ENCODE measurements at regions not wholly inside any gene's neighbourhood (a gene's known extent, or its start where the extent isn't known, plus 50 kb on each side); places are given as distances from the start of the nearest gene placed in this dataset.

DNA sequence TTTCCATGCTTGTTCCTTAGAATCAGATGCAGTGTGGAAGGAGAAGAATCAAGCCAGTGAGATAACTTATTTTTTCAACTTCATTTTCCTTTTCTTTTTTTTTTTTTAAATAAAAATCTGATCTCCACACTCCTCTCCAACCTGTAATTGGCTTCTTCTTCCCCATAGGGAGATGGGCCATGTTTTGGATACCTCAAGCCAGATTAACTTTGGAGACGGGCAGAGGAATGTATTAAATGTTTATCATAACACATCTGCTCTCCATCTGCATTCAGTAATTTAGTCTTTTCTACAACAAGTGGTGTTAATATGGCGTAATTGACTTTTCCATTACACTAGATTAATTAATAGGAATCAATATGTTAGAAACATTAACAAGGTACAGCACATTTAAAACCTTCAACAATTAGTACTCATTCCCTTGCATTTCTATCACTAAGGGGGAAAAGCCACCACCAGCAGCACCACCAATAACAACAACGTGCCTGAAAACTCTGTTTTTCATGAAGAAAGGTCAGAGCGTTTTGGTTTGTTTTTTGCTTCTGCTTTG is 244.1 kb downstream of the MYCN start:
- no peak for TF ChIP-seq SP2 (tag by site-specific recombination; IDR thresholded peaks at IDR 0.05)
- no peak for TF ChIP-seq ZNF350 (tag by site-specific recombination; IDR thresholded peaks at IDR 0.05)
- TF ChIP-seq ZNF174 (tag by site-specific recombination; IDR thresholded peaks at IDR 0.05): no peak
- no peak for TF ChIP-seq ZNF843 (tag by site-specific recombination; IDR thresholded peaks at IDR 0.05)
- TF ChIP-seq ZNF785 (tag by site-specific recombination; IDR thresholded peaks at IDR 0.05): no peak
- no peak for TF ChIP-seq ZNF660 (tag by site-specific recombination; IDR thresholded peaks at IDR 0.05)
- TF ChIP-seq ZNF677 (tag by site-specific recombination; IDR thresholded peaks at IDR 0.05): no peak
- TF ChIP-seq BCL11B (tag by site-specific recombination; IDR thresholded peaks at IDR 0.05; ENCODE audit: low read depth): no peak
- no peak for TF ChIP-seq ZIC2 (tag by site-specific recombination; IDR thresholded peaks at IDR 0.05)
- TF ChIP-seq ZNF707 (tag by site-specific recombination; IDR thresholded peaks at IDR 0.05): no peak
- no peak for TF ChIP-seq ZNF560 (tag by site-specific recombination; IDR thresholded peaks at IDR 0.05; ENCODE audit: borderline replicate concordance)
- no peak for TF ChIP-seq ZNF366 (tag by site-specific recombination; conservative IDR thresholded peaks at IDR 0.05)
- no peak overlapping the region for H3K4me3 ChIP-seq (ENCODE audit: low read depth, low read length)
- no peaks in the 10 kb centered on the region for H3K36me3 ChIP-seq (ENCODE audit: control insufficient read depth in 2 of 2, insufficient read depth in 1 of 2, low read length in 2 of 2)
- H3K27ac ChIP-seq (ENCODE audit: extremely low read depth, low read depth, low read length): no peak overlapping the region
- H3K4me1 ChIP-seq (ENCODE audit: control insufficient read depth, insufficient read depth, low read length): no peaks in the 10 kb centered on the region
- POLR2A ChIA-PET: no interaction called here
- H3K9me3 ChIP-seq (ENCODE audit: control insufficient read depth, insufficient read depth, low read depth, low read length): no peaks in the 10 kb centered on the region
- CTCF ChIA-PET: no interaction called here

DNA sequence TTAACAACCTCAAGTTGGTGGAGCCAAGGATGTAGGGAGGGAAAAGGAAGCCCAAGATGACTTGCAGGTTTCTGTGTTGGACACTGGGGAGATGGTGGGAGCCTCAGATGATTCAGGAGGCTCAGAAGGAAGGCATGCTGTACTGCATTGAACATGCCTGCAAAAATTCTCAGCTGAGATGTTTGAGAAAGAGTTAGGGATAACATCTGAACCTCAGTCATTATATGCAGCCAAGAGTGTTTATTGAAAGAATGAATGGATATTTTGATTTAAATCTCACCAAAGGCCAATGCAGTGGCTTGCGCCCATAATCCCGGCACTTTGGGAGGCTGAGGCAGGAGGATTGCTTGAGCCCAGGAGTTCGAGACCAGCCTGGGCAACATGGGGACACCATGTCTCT is 243.0 kb downstream of the MYCN start:
- Histone ChIP-seq H3K9me3 (ENCODE audit: control insufficient read depth, insufficient read depth, low read depth, low read length) (no peaks in the 10 kb centered on the region), H3K36me3 (ENCODE audit: control insufficient read depth in 2 of 2, insufficient read depth in 1 of 2, low read length in 2 of 2) (no peaks in the 10 kb centered on the region), H3K4me3 (ENCODE audit: low read depth, low read length) (no peak overlapping the region), H3K4me1 (ENCODE audit: control insufficient read depth, insufficient read depth, low read length) (no peaks in the 10 kb centered on the region), H3K27ac (ENCODE audit: extremely low read depth, low read depth, low read length) (no peak overlapping the region)
- CTCF ChIA-PET: interaction anchor here (0.7 kb wide), 1 partner anchor 303 kb away, joined by 3 read pairs; no protein-coding TSS in a partner anchor
- TF ChIP-seq, protein P1, sequence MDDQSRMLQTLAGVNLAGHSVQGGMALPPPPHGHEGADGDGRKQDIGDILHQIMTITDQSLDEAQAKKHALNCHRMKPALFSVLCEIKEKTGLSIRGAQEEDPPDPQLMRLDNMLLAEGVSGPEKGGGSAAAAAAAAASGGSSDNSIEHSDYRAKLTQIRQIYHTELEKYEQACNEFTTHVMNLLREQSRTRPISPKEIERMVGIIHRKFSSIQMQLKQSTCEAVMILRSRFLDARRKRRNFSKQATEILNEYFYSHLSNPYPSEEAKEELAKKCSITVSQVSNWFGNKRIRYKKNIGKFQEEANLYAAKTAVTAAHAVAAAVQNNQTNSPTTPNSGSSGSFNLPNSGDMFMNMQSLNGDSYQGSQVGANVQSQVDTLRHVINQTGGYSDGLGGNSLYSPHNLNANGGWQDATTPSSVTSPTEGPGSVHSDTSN (CRISPR knock-in tag; IDR thresholded peaks at IDR 0.05): no peak
- TF ChIP-seq, protein P2, sequence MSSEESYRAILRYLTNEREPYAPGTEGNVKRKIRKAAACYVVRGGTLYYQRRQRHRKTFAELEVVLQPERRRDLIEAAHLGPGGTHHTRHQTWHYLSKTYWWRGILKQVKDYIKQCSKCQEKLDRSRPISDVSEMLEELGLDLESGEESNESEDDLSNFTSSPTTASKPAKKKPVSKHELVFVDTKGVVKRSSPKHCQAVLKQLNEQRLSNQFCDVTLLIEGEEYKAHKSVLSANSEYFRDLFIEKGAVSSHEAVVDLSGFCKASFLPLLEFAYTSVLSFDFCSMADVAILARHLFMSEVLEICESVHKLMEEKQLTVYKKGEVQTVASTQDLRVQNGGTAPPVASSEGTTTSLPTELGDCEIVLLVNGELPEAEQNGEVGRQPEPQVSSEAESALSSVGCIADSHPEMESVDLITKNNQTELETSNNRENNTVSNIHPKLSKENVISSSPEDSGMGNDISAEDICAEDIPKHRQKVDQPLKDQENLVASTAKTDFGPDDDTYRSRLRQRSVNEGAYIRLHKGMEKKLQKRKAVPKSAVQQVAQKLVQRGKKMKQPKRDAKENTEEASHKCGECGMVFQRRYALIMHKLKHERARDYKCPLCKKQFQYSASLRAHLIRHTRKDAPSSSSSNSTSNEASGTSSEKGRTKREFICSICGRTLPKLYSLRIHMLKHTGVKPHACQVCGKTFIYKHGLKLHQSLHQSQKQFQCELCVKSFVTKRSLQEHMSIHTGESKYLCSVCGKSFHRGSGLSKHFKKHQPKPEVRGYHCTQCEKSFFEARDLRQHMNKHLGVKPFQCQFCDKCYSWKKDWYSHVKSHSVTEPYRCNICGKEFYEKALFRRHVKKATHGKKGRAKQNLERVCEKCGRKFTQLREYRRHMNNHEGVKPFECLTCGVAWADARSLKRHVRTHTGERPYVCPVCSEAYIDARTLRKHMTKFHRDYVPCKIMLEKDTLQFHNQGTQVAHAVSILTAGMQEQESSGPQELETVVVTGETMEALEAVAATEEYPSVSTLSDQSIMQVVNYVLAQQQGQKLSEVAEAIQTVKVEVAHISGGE (tag by site-specific recombination; conservative IDR thresholded peaks at IDR 0.05; ENCODE audit: low read depth): no peak
- TF ChIP-seq ZNF664 (tag by site-specific recombination; IDR thresholded peaks at IDR 0.05) (no peak), ZNF747 (tag by site-specific recombination; IDR thresholded peaks at IDR 0.05) (no peak), RBAK (tag by site-specific recombination; IDR thresholded peaks at IDR 0.05) (no peak), SP2 (tag by site-specific recombination; IDR thresholded peaks at IDR 0.05) (no peak), ZNF830 (tag by site-specific recombination; IDR thresholded peaks at IDR 0.05; ENCODE audit: low read depth) (no peak), ZNF214 (tag by site-specific recombination; IDR thresholded peaks at IDR 0.05; ENCODE audit: borderline replicate concordance) (no peak), MYNN (tag by site-specific recombination; IDR thresholded peaks at IDR 0.05; ENCODE audit: borderline replicate concordance) (no peak), ZNF114 (tag by site-specific recombination; IDR thresholded peaks at IDR 0.05) (no peak), EGR2 (tag by site-specific recombination; IDR thresholded peaks at IDR 0.05; ENCODE audit: low read depth) (no peak)
- POLR2A ChIA-PET: no interaction called here
